ENCODE measurements at regions not wholly inside any gene's neighbourhood (a gene's known extent, or its start where the extent isn't known, plus 50 kb on each side); places are given as distances from the start of the nearest gene placed in this dataset.

- TF ChIP-seq RNF2 (IDR thresholded peaks at IDR 0.05), result no peak
- TF ChIP-seq, protein P1, sequence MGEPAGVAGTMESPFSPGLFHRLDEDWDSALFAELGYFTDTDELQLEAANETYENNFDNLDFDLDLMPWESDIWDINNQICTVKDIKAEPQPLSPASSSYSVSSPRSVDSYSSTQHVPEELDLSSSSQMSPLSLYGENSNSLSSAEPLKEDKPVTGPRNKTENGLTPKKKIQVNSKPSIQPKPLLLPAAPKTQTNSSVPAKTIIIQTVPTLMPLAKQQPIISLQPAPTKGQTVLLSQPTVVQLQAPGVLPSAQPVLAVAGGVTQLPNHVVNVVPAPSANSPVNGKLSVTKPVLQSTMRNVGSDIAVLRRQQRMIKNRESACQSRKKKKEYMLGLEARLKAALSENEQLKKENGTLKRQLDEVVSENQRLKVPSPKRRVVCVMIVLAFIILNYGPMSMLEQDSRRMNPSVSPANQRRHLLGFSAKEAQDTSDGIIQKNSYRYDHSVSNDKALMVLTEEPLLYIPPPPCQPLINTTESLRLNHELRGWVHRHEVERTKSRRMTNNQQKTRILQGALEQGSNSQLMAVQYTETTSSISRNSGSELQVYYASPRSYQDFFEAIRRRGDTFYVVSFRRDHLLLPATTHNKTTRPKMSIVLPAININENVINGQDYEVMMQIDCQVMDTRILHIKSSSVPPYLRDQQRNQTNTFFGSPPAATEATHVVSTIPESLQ (CRISPR knock-in tag; IDR thresholded peaks at IDR 0.05), result no peak
- TF ChIP-seq SP1 (CRISPR knock-in tag; IDR thresholded peaks at IDR 0.05), result no peak
- no peak for TF ChIP-seq ZNF431 (CRISPR knock-in tag; IDR thresholded peaks at IDR 0.05)
- no peak for TF ChIP-seq ZNF274 (IDR thresholded peaks at IDR 0.05; ENCODE audit: borderline replicate concordance, low read depth, low read length)
- TF ChIP-seq RBM22 (IDR thresholded peaks at IDR 0.05; ENCODE audit: low read depth, low read length, poor library complexity, severe bottlenecking), result no peak
- no peak for TF ChIP-seq SAFB (IDR thresholded peaks at IDR 0.05; ENCODE audit: borderline replicate concordance, low read depth, low read length)
- no peak for TF ChIP-seq ZNF584 (CRISPR knock-in tag; IDR thresholded peaks at IDR 0.05; ENCODE audit: low read depth)
- no peak for TF ChIP-seq ETS1 (conservative IDR thresholded peaks at IDR 0.05; ENCODE audit: control insufficient read depth, low read depth, low read length)
- TF ChIP-seq KDM5B (IDR thresholded peaks at IDR 0.05; ENCODE audit: insufficient replicate concordance, low read depth, low read length), result no peak
- no peak for TF ChIP-seq CREBBP (IDR thresholded peaks at IDR 0.05; ENCODE audit: low read depth, low read length)
- TF ChIP-seq TFAM (CRISPR knock-in tag; conservative IDR thresholded peaks at IDR 0.05), result no peak
- no peak for TF ChIP-seq ARID4B (CRISPR knock-in tag; IDR thresholded peaks at IDR 0.05)
- no peak for TF ChIP-seq ZNF699 (CRISPR knock-in tag; IDR thresholded peaks at IDR 0.05; ENCODE audit: insufficient replicate concordance)
- TF ChIP-seq EP300 (IDR thresholded peaks at IDR 0.05; ENCODE audit: low read length), result no peak
- DNase-seq (ENCODE audit: extremely low read depth in 1 of 4, low spot score in 3 of 4) (no peak), ATAC-seq (no peak), FAIRE-seq (no peak)
- no peaks in the 10 kb centered on the region for H3K36me3 ChIP-seq (ENCODE audit: control insufficient read depth, insufficient read depth, low read length)
- no peak overlapping the region for H3K4me3 ChIP-seq
- H3K4me1 ChIP-seq (replicated peaks in 1 of 2; ENCODE audit: control insufficient read depth in 2 of 2, insufficient read depth in 2 of 2, low read length in 2 of 2), result no peaks in the 10 kb centered on the region
- H3K4me2 ChIP-seq (ENCODE audit: insufficient read depth, low read length), result no peak overlapping the region
- H3K9me3 ChIP-seq (replicated peaks; ENCODE audit: control insufficient read depth, insufficient read depth, low read depth, low read length), result no peaks in the 10 kb centered on the region; the same call in 1 of the 2 replicates
- no peak overlapping the region for H3K9ac ChIP-seq (ENCODE audit: insufficient read depth in 1 of 2, low read depth in 2 of 2, low read length in 2 of 2)
- no peak overlapping the region for H3K27ac ChIP-seq (ENCODE audit: extremely low read depth, low read depth, low read length)
- no peak overlapping the region for H2AFZ ChIP-seq (ENCODE audit: low read depth, low read length)
- in situ Hi-C loops (cut with MboI), result no loop called here
- H3K27me3 ChIP-seq (ENCODE audit: control insufficient read depth in 2 of 2, insufficient read depth in 2 of 2, low read length in 2 of 2), result no peaks in the 10 kb centered on the region
- 2% methylated on average over 3 of the region's 3 CpGs for WGBS (ENCODE audit: insufficient coverage, low coverage, missing lambda C conversion rate)
- intact Hi-C loops (cut with micrococcal nuclease), result no loop called here
- no peaks in the 10 kb centered on the region for H4K20me1 ChIP-seq (replicated peaks; ENCODE audit: control insufficient read depth, insufficient read depth, low read length)
- H3K9me1 ChIP-seq (ENCODE audit: control insufficient read depth, insufficient read depth, low read length), result no peaks in the 10 kb centered on the region
- no TSS peak for BruUV-seq (replicated peaks)
- POLR2A ChIA-PET, result no interaction called here
- no peaks in the 10 kb centered on the region for H3K79me2 ChIP-seq (ENCODE audit: control insufficient read depth, insufficient read depth, low read length)
- CTCF ChIA-PET (ENCODE audit: low intra/inter-chr PET ratio), result no interaction called here
Measured at GRCh38 chr7:115840702-115841101, 189.9 kb downstream of the TFEC start.
